ENCODE measurements at regions not wholly inside any gene's neighbourhood (a gene's known extent, or its start where the extent isn't known, plus 50 kb on each side); places are given as distances from the start of the nearest gene placed in this dataset.
A peak's percentile ranks its signal among the peaks of the same experiment; 100 is the strongest.

GRCh38 chr11:19595840-19596751, 116.5 kb upstream of the NAV2 start:
- Histone ChIP-seq H4K20me1 (replicated peaks; ENCODE audit: control insufficient read depth, extremely low read depth, insufficient read depth, low read length) (no peaks in the 10 kb centered on the region), H3K4me2 (ENCODE audit: insufficient read depth, low read length) (peak overlapping the region; percentile 26), H3K27ac (ENCODE audit: insufficient read depth, low read depth, low read length) (peak overlapping the region; percentile 95), H3K79me2 (ENCODE audit: control insufficient read depth, insufficient read depth, low read length) (no peaks in the 10 kb centered on the region), H3K4me3 (replicated peaks in 1 of 3; ENCODE audit: insufficient read depth in 1 of 3, low read depth in 1 of 3, low read length in 3 of 3) (no peak overlapping the region), H3K27me3 (ENCODE audit: control insufficient read depth in 2 of 2, insufficient read depth in 2 of 2, low read length in 2 of 2) (no peaks in the 10 kb centered on the region), H3K9me3 (replicated peaks; ENCODE audit: control insufficient read depth, insufficient read depth, low read length) (no peaks in the 10 kb centered on the region), H3K9me1 (replicated peaks; ENCODE audit: control insufficient read depth, extremely low read depth, insufficient read depth, low read length) (no peaks in the 10 kb centered on the region), H3K9ac (replicated peaks; ENCODE audit: extremely low read depth, insufficient read depth, low read length) (peak overlapping the region; percentile 75), H2AFZ (ENCODE audit: low read depth, low read length) (no peak overlapping the region), H3K4me1 (ENCODE audit: control insufficient read depth, extremely low read depth, insufficient read depth, low read length) (peaks cover 34% of the 10 kb centered on the region), H3K36me3 (ENCODE audit: control insufficient read depth in 2 of 2, extremely low read depth in 1 of 2, insufficient read depth in 2 of 2, low read length in 2 of 2) (no peaks in the 10 kb centered on the region)
- peak; percentile 85 for TF ChIP-seq JUN (IDR thresholded peaks at IDR 0.05; ENCODE audit: borderline replicate concordance, insufficient read depth, insufficient read length, low read depth)
- peak; percentile 82 for TF ChIP-seq FOS (IDR thresholded peaks at IDR 0.05; ENCODE audit: borderline replicate concordance, insufficient read depth, low read length)
- TF ChIP-seq CTCF (IDR thresholded peaks at IDR 0.05; ENCODE audit: extremely low read depth in 1 of 2, insufficient read depth in 1 of 2, low read depth in 1 of 2, low read length in 2 of 2): no peak
- peak; percentile 61 for TF ChIP-seq POLR2AphosphoS5 (IDR thresholded peaks at IDR 0.05; ENCODE audit: insufficient read depth, low read depth, low read length)
- ChIA-PET CTCF (interaction anchor here (0.6 to 3.2 kb wide), 11 partner anchors 9 to 146 kb away, joined by 3 to 21 read pairs (median 4); partner anchors contain the start of gene NAV2), POLR2A (interaction anchor here (0.9 to 1.0 kb wide), 2 partner anchors 19 to 118 kb away, joined by 5 to 7 read pairs; no protein-coding TSS in a partner anchor)
- dilution Hi-C loops (cut with MboI; ENCODE audit: extremely low pct_ligation_motif_present, low sequenced_read_pairs): no loop called here
- FAIRE-seq: peak; percentile 78
- peak; percentile 91 for DNase-seq (ENCODE audit: low read depth, low spot score)
- BruUV-seq (replicated peaks): no TSS peak
- intact Hi-C loops (cut with micrococcal nuclease): loop anchor here (1.0 to 5.0 kb wide), 8 partner anchors 19 to 224 kb away; partner anchors contain the start of gene NAV2

Measured in endothelial cell of umbilical vein (primary cell).